DOHH2 (cell line): ENCODE measurements at regions not wholly inside any gene's neighbourhood (a gene's known extent, or its start where the extent isn't known, plus 50 kb on each side); places are given as distances from the start of the nearest gene placed in this dataset.

Source experiments
- CTCF ChIP-seq: fragments of 200-600 bp; sonication (generic); IDR thresholded peaks from one replicate; pipeline ENCODE4 v1.5.1; 2014; ENCODE audit warnings: antibody characterized with exemption, mild to moderate bottlenecking, low read depth, low read length; ENCODE audit not compliant: poor library complexity, severe bottlenecking
- EZH2phosphoT487 ChIP-seq: fragments of 200-600 bp; sonication (generic); IDR thresholded peaks from 2 replicates; pipeline ENCODE4 v1.6.1; 2017; ENCODE audit warnings: borderline replicate concordance, mild to moderate bottlenecking, antibody characterized with exemption, low read length, moderate library complexity, mixed read lengths

DNA sequence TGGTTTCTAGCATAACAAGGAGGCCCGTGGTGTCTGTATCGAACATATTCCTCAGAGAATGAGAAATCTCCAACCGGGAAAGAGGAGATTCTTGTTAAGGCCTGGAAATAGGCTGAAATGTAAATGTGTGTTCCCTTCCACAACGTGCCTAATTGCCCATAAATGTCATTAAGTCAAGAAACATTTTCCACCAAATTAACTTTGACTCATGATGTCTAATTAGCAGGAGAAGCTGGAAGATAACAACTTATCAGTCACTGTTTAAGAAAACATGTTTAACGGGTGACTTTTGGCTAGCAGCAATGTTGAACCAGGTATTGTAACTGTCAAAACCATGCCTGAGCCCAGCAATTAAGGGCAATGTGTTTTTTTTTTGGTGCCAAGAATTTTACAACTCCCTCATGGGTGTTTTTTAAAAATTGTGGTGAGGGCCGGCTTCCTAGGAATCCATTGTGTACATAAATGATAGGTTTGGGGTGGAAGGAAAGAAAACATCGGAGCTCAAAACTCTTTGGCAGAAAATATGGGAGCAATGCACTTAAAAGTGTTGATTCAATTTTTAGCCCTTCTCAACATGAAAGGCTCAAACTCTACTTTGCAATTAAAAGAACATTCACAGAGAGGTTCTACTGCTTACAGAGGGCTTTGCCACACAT is 67.0 kb downstream of the OLIG1 start:
- no peak for TF ChIP-seq CTCF
- no peak for TF ChIP-seq EZH2phosphoT487
